ENCODE measurements at regions not wholly inside any gene's neighbourhood (a gene's known extent, or its start where the extent isn't known, plus 50 kb on each side); places are given as distances from the start of the nearest gene placed in this dataset.
"Not testable (repeated sequence)": the region's sequence is repeated elsewhere in the genome, so short reads cannot be mapped to it uniquely, and the experiment has no call there.

- DNase-seq (ENCODE audit: low read depth, low spot score), result no peak
- no peak overlapping the region for H3K27ac ChIP-seq
Observed at GRCh38 chr3:186454881-186455703, 89.1 kb downstream of the CRYGS start.

GRCh38 chr3:186453531-186453930 lies 90.6 kb downstream of the CRYGS start:
- DNase-seq (ENCODE audit: low read depth, low spot score), result no peak
- no peak overlapping the region for H3K27ac ChIP-seq

GRCh38 chr3:186452517-186452916 lies 90.5 kb upstream of the DGKG start:
- no peak overlapping the region for H3K27ac ChIP-seq
- peak; percentile 52 for DNase-seq (ENCODE audit: low read depth, low spot score)

- DNase-seq (ENCODE audit: low read depth, low spot score), result no peak
Observed at GRCh38 chr3:186451371-186451770, 89.3 kb upstream of the DGKG start.

GRCh38 chr3:186444974-186445373 lies 82.9 kb upstream of the DGKG start:
- no peak for DNase-seq (ENCODE audit: low read depth, low spot score)
- H3K27ac ChIP-seq, result no peak overlapping the region

More at GRCh38 chr3:186451371-186451770, 89.3 kb upstream of the DGKG start:
- H3K27ac ChIP-seq, result no peak overlapping the region

- H3K27ac ChIP-seq, result no peak overlapping the region
- DNase-seq (ENCODE audit: low read depth, low spot score), result no peak
Observed at GRCh38 chr3:186444288-186444687, 82.3 kb upstream of the DGKG start.

GRCh38 chr3:186442979-186443378 lies 80.9 kb upstream of the DGKG start:
- not testable (repeated sequence) for H3K27ac ChIP-seq

GRCh38 chr3:186442162-186442561 lies 80.1 kb upstream of the DGKG start:
- H3K27ac ChIP-seq, result no peak overlapping the region
- DNase-seq (ENCODE audit: low read depth, low spot score), result no peak

More at GRCh38 chr3:186442979-186443378, 80.9 kb upstream of the DGKG start:
- not testable (repeated sequence) for DNase-seq (ENCODE audit: low read depth, low spot score)

GRCh38 chr3:186440891-186441290 lies 78.9 kb upstream of the DGKG start:
- DNase-seq (ENCODE audit: low read depth, low spot score), result no peak
- no peak overlapping the region for H3K27ac ChIP-seq

- no peak overlapping the region for H3K27ac ChIP-seq
Observed at GRCh38 chr3:186439725-186440124, 77.7 kb upstream of the DGKG start.

GRCh38 chr3:186435332-186435731 lies 73.3 kb upstream of the DGKG start:
- not testable (repeated sequence) for H3K27ac ChIP-seq; DNase-seq (ENCODE audit: low read depth, low spot score)

More at GRCh38 chr3:186439725-186440124, 77.7 kb upstream of the DGKG start:
- no peak for DNase-seq (ENCODE audit: low read depth, low spot score)

GRCh38 chr3:186432944-186433732 lies 71.1 kb upstream of the DGKG start:
- no peak overlapping the region for H3K27ac ChIP-seq
- no peak for DNase-seq (ENCODE audit: low read depth, low spot score)

- DNase-seq (ENCODE audit: low read depth, low spot score), result no peak
Observed at GRCh38 chr3:186432189-186432588, 70.2 kb upstream of the DGKG start.

GRCh38 chr3:186427627-186428281 lies 65.7 kb upstream of the DGKG start:
- DNase-seq (ENCODE audit: low read depth, low spot score), result no peak
- H3K27ac ChIP-seq, result no peak overlapping the region

More at GRCh38 chr3:186432189-186432588, 70.2 kb upstream of the DGKG start:
- no peak overlapping the region for H3K27ac ChIP-seq

GRCh38 chr3:186425788-186426730 lies 64.0 kb upstream of the DGKG start:
- DNase-seq (ENCODE audit: low read depth, low spot score), result peak; percentile 18
- no peak overlapping the region for H3K27ac ChIP-seq

- peak; percentile 26 for DNase-seq (ENCODE audit: low read depth, low spot score)
- H3K27ac ChIP-seq, result no peak overlapping the region
Observed at GRCh38 chr3:186421946-186422345, 59.9 kb upstream of the DGKG start.

- H3K27ac ChIP-seq, result peak overlapping the region; percentile 38
- DNase-seq (ENCODE audit: low read depth, low spot score), result no peak
Observed at GRCh38 chr3:186418671-186419145, 56.7 kb upstream of the DGKG start.

- H3K27ac ChIP-seq, result peak overlapping the region; percentile 38
- peak; percentile 73 for DNase-seq (ENCODE audit: low read depth, low spot score)
Observed at GRCh38 chr3:186417791-186418190, 55.8 kb upstream of the DGKG start.

GRCh38 chr3:186414735-186415419 lies 52.8 kb upstream of the DGKG start:
- H3K27ac ChIP-seq, result peak overlapping the region; percentile 38
- DNase-seq (ENCODE audit: low read depth, low spot score), result peak; percentile 78

All from epithelial cell of prostate (primary cell).